Suprapubic skin (tissue), 4 donors: ENCODE measurements at regions not wholly inside any gene's neighbourhood (a gene's known extent, or its start where the extent isn't known, plus 50 kb on each side); places are given as distances from the start of the nearest gene placed in this dataset.

Experiments used
- DNase-seq, 2 donors: peaks; one replicate each; pipeline ENCODE4 v3.0.0-alpha.2; 2019; ENCODE audit warnings: low spot score in 2 of 2
- H3K27ac ChIP-seq: fragments of 200-600 bp; sonication (generic); one replicate; pipeline ENCODE4 v1.5.1; 2019
- H3K27me3 ChIP-seq: fragments of 200-600 bp; sonication (generic); one replicate; pipeline ENCODE4 v1.5.1; 2019
- H3K36me3 ChIP-seq: fragments of 200-600 bp; sonication (generic); one replicate; pipeline ENCODE4 v1.5.1; 2019
- H3K4me1 ChIP-seq: fragments of 200-600 bp; sonication (generic); one replicate; pipeline ENCODE4 v1.5.1; 2019
- H3K4me3 ChIP-seq: fragments of 200-600 bp; sonication (generic); one replicate; pipeline ENCODE4 v1.5.1; 2019; ENCODE audit warnings: mild to moderate bottlenecking
- H3K9me3 ChIP-seq: fragments of 200-600 bp; sonication (generic); one replicate; pipeline ENCODE4 v1.5.1; 2019
- EP300 ChIP-seq: sonication (generic); formaldehyde crosslinking; IDR thresholded peaks from one replicate; pipeline ENCODE4 v1.6.1; 2017; ENCODE audit warnings: antibody characterized with exemption
- POLR2A ChIP-seq, 2 donors: fragments of 450-650 bp; IDR thresholded peaks; one replicate each; pipeline ENCODE4 v1.6.1; 2017; ENCODE audit warnings: antibody characterized with exemption in 2 of 2, mild to moderate bottlenecking in 2 of 2, moderate library complexity in 2 of 2
- POLR2AphosphoS5 ChIP-seq, 3 donors: sonication (generic); formaldehyde crosslinking; IDR thresholded peaks; one replicate each; pipeline ENCODE4 v1.6.1; 2017; ENCODE audit warnings: antibody characterized with exemption in 3 of 3
- WGBS: methylation state at CpG from one replicate; pipeline ENCODE4 v1.1.5; 2018; 5-methylcytosine and 5-hydroxymethylcytosine counted together
- TF ChIP-seq, protein P1 (sequence below), 2 donors: fragments of 200-600 bp in 1 of 2; fragments of 450-650 bp in 1 of 2; sonication (generic) in 1 of 2; IDR thresholded peaks; one replicate each; pipeline ENCODE4 v1.5.1; 2016 to 2019; ENCODE audit warnings: antibody characterized with exemption in 2 of 2, mild to moderate bottlenecking in 1 of 2, moderate library complexity in 1 of 2

- H3K4me3 ChIP-seq = no peak overlapping the region
- no peak for DNase-seq
- H3K9me3 ChIP-seq = no peaks in the 10 kb centered on the region
- H3K4me1 ChIP-seq = no peaks in the 10 kb centered on the region
- TF ChIP-seq POLR2A (IDR thresholded peaks at IDR 0.05) (no peak), POLR2AphosphoS5 (IDR thresholded peaks at IDR 0.05) (no peak), EP300 (no peak)
- TF ChIP-seq, protein P1, sequence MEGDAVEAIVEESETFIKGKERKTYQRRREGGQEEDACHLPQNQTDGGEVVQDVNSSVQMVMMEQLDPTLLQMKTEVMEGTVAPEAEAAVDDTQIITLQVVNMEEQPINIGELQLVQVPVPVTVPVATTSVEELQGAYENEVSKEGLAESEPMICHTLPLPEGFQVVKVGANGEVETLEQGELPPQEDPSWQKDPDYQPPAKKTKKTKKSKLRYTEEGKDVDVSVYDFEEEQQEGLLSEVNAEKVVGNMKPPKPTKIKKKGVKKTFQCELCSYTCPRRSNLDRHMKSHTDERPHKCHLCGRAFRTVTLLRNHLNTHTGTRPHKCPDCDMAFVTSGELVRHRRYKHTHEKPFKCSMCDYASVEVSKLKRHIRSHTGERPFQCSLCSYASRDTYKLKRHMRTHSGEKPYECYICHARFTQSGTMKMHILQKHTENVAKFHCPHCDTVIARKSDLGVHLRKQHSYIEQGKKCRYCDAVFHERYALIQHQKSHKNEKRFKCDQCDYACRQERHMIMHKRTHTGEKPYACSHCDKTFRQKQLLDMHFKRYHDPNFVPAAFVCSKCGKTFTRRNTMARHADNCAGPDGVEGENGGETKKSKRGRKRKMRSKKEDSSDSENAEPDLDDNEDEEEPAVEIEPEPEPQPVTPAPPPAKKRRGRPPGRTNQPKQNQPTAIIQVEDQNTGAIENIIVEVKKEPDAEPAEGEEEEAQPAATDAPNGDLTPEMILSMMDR (IDR thresholded peaks at IDR 0.05) = no peak
- WGBS = 87% methylated on average over 4 of the region's 4 CpGs
- no peak overlapping the region for H3K27ac ChIP-seq
- no peaks in the 10 kb centered on the region for H3K27me3 ChIP-seq
- no peaks in the 10 kb centered on the region for H3K36me3 ChIP-seq
Measured at GRCh38 chr5:164356790-164357189, 851.4 kb downstream of the MAT2B start.

DNA sequence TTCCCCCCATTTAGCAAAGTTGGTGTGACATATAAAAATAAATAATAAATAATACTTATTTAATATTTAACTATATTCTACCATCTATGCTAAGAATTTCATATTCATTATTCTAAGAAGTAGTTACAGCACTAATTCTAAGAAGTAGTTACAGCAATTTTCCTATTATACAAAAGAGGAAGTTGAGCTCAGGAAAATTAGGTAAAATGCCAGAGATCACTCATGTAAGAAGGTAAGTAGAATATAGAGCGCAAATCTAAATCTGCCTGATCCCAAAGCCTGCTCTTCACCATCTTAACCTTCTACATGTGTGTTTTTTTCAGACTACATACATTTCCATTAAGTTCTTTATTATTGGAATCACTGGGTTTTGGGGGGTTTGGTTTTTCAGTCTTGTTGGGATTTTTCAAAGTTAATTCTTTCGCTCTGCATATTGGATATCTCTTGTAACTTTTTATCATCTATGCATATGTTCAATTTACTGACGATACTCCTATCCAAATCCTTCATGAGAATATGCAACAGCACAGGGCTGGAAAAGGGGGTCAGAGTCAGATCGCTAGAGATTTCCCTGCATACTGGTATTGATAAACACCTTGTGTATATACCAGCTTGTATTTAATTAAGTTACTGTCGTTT is 852.1 kb downstream of the MAT2B start:
- no peaks in the 10 kb centered on the region for H3K9me3 ChIP-seq
- H3K27ac ChIP-seq = no peak overlapping the region
- no peak overlapping the region for H3K4me3 ChIP-seq
- H3K27me3 ChIP-seq = no peaks in the 10 kb centered on the region
- whole genome bisulfite sequencing = 81% methylated on average over 5 of the region's 5 CpGs
- H3K36me3 ChIP-seq = no peaks in the 10 kb centered on the region
- DNase-seq = no peak
- no peak for TF ChIP-seq POLR2A (IDR thresholded peaks at IDR 0.05)
- TF ChIP-seq POLR2AphosphoS5 (IDR thresholded peaks at IDR 0.05) = no peak
- TF ChIP-seq EP300 = no peak
- TF ChIP-seq, protein P1 (IDR thresholded peaks at IDR 0.05) = no peak
- H3K4me1 ChIP-seq = no peaks in the 10 kb centered on the region

- Histone ChIP-seq H3K9me3 (no peaks in the 10 kb centered on the region), H3K36me3 (no peaks in the 10 kb centered on the region), H3K4me3 (no peak overlapping the region), H3K4me1 (no peaks in the 10 kb centered on the region), H3K27ac (no peak overlapping the region), H3K27me3 (no peaks in the 10 kb centered on the region)
- no peak for TF ChIP-seq POLR2AphosphoS5 (IDR thresholded peaks at IDR 0.05)
- TF ChIP-seq EP300 = no peak
- no peak for TF ChIP-seq POLR2A (IDR thresholded peaks at IDR 0.05)
- TF ChIP-seq, protein P1 (IDR thresholded peaks at IDR 0.05) = no peak
- 70% methylated on average over 3 of the region's 4 CpGs for WGBS
- no peak for DNase-seq
Measured at GRCh38 chr5:164358531-164359259, 853.3 kb downstream of the MAT2B start.

- WGBS = 88% methylated on average over 4 of the region's 4 CpGs
- no peak for TF ChIP-seq POLR2A (IDR thresholded peaks at IDR 0.05)
- no peak for TF ChIP-seq EP300
- TF ChIP-seq, protein P1 (IDR thresholded peaks at IDR 0.05) = no peak
- no peak for TF ChIP-seq POLR2AphosphoS5 (IDR thresholded peaks at IDR 0.05)
Measured at GRCh38 chr5:164359260-164360255, 854.1 kb downstream of the MAT2B start.

More at GRCh38 chr5:164359260-164360255, 854.1 kb downstream of the MAT2B start:
- Histone ChIP-seq H3K27me3 (no peaks in the 10 kb centered on the region), H3K36me3 (no peaks in the 10 kb centered on the region), H3K27ac (no peak overlapping the region), H3K4me1 (no peaks in the 10 kb centered on the region), H3K9me3 (no peaks in the 10 kb centered on the region), H3K4me3 (no peak overlapping the region)
- no peak for DNase-seq
